ENCODE measurements at regions not wholly inside any gene's neighbourhood (a gene's known extent, or its start where the extent isn't known, plus 50 kb on each side); places are given as distances from the start of the nearest gene placed in this dataset.
"Not testable (repeated sequence)": the region's sequence is repeated elsewhere in the genome, so short reads cannot be mapped to it uniquely, and the experiment has no call there.

DNA sequence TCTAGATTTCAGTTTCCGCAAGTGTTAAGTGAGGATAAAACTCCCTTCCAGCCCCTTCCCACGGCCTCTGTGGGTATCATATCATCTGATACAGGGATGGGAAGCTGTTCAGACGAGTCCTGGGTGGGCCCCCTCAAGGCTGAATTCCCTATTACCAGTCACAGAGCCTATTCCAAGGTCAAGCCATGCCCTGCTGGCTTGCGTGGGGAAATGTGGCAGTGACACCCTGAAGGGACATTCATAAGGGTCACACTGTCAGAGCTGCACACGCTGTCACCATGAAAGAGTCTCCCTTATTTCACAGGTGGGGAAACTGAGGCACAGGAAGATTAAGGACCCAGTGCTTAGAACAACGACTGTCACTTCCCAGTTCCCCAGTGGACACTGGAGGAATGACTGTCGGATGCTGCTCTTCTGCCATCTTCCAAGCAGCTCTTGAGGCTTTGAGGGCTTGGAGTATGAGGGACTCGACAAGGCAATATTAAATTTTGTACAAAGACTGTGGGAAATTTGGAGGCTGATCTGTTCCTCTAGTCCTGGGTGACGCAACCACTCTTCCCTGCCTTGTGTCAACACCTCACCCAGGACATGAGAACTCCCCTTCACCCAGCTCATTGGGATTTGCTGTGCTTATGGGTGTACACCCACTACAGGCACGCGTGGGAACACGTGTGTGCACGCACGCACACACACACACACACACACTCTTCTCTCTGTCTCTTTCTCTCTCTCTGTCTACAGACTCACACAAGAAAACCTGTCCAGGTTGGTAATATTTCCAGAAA is 386.0 kb downstream of the RPS24 start:
- DNase-seq = no peak

DNA sequence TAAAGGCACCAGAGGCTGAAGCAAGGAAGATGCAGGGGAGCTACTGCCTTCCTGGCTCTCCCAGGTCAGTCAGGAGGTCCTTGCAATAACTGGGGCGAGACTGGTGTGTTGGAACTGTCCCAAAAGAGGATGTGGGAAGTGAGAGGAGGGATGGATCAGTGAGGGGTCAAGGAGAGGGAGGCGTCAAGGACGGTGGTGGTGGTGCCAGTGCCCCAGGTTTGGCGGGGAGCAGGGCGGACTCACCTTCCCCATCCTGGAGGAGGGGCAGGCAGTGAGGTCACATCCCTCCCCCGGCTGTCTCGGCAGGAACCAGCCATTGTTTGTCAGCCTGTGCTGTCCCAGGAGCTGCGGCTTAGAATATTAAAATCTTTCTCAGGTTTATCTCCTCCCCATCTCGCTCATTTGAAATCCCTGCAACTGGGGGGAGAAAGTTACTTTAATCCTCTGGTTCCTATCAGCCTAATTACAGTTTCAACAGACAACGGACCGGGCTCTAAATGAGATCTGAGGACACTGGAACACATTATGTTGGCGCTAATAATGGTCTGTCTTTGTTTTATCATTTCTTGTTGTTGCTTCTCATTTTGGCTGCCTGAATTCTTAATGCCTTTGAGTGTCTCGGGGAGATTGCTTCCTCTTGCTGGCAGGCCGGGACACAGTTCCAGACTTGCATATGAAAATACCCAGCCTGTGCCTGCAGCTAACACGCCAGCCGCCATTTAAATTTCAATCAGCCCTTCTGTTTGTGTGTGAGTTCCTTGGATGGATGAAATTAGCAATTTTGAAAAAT is 387.5 kb downstream of the RPS24 start:
- DNase-seq = no peak

DNA sequence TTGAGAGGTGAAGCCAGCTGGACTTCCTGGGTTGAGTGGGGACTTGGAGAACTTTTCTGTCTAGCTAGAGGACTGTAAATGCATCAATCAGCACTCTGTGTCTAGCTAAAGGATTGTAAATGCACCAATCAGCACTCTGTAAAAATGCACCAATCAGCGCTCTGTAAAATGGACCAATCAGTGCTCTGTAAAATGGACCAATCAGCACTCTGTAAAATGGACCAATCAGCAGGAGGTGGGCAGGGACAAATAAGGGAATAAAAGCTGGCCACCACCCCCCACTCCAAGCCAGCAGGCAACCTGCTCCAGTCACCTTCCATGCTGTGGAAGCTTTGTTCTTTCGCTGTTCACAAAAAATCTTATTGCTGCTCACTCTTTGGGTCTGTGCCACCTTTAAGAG is 390.4 kb downstream of the RPS24 start:
- DNase-seq = not testable (repeated sequence)

DNA sequence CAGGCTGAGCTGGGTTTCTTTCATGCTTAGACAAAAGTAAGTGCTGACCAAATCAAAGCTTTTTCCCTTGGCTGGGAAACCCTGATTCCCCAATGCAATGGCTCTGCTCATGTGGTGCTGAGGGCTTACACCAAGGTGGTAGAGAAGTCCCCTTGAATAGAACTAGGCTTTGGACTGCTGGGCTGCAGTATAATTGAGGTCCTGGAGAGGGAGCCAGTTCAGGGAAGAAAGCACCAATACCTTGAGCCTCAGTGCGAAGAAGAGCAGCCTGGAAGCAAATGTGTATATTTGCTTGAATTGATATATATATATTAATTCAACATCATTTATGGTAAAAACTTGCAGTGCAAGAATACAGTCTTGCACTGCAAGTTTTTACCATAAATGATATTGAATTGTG is 391.1 kb downstream of the RPS24 start:
- no peak for DNase-seq

DNA sequence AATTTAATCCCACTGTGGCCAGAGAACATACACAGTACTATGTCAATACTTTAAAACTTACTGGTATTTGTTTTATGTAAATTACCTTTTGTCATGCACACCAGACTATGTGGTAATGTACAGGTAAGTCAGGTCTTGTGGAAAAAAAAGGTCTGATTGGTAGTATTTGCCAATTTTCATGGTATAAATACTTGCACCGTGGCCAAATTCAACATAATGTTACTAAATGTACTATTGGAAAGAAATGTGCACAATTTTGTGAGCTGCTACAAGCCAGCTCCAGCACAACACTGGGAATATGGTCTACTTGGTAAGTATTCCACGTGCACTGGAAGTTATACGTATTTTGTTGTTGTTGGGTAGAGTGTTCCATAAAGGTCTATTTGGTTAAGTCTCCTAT is 392.5 kb downstream of the RPS24 start:
- DNase-seq = no peak

DNA sequence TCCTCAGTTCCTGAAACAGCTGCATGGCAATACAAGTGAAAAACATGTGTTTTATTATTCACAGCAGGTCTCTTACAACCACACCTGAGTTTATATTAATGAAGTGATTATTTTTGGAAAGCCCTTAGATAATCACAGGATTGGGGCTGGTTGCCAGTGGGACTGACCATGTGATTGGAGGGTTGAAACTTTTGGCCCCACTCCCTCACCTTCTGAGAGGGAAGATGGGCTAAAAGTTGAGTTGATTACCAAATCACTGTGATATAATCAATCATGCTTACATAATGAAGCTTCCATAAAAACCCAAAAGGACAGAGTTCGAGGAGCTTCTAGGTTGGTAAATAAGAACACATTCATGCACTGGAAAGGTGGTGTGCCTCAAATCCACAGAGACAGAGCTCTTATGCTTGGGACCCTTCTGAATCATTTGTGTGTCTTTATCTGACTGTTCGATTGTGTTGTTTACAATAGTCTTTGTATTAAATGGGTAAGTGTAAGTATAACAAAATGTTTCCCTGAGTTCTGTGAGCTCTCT is 393.9 kb downstream of the RPS24 start:
- no peak for DNase-seq

DNA sequence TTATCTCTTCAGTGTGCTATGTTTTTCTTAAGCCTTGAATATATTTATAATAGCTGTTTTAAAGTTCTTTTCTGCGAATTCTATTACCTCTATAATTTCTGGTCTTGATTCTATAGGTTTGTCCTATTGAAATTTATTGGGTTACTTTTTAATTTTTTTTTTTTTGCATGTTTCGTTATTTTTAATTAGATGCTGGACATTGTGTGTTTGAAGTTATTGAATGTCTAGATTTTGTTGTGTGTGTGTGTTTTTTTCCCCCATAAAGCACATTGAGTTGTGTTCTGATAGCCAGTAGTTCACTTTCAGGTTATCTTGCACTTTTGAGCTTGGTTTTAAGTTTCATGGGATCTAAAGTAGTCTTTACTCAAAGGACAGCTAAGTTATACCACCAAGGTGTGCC is 394.9 kb downstream of the RPS24 start:
- DNase-seq = no peak

DNA sequence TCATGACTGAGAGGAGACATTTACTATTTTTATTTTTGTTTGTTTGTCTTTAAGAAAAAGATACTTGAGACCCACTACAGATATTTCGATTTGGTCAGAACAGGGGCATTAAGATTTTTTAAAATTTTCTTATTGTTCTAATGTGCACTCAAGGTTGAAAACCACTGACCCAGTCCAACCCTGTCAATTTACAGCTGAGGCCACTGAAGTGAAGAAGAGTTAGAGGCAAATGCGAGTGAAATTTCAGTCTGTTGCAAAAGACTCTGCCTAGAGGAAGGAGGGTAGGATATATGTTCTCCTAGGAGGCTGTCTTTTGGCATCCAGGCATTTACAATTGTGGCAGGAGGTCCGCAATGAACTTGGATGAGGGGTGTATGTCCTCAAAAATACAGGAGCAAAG is 396.3 kb downstream of the RPS24 start:
- DNase-seq = no peak

DNA sequence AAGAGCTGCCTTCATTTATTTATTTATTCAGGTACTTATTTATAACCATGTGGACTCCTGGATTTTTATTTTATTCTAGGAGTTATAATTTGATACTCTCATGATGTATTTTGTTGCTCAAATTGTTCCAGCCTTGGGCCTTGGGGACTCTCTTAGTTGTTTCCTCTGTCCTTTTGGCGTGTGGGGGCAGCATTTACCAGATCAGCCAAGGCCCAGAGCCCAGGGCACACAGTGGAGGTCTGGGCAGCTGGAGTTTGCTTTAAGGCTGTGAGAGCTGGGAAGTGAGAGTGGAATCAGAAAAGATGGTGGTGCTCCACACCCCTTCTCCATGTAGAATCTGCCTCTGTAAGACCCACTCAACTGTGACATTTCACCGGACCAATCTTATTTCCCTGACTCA is 398.9 kb downstream of the RPS24 start:
- no peak for DNase-seq

DNA sequence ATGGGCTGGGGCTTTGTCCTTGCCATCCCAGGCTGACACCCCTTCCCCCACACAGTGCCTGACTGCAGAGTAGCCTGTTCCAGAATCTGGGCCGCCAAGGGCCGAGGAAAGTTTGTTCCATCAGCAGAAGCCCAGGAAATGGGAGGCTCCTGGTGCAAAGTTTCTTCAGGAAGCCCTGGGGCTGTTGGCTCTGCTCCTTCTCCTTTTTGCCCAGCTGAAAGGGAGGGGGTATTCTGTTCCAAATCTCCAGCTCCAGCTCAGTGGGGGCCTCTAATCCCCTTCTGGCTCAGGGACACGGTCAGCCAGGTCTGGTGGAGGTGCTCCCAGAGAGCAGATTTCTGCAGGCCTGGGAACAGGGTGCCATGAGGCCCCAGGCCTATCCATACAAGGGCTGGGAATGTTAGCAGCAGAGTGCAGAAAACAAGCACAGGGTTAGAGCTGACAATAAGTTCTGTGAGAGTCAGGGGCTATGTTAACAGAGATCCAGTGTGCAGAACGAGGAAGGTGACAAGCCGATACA is 399.5 kb downstream of the RPS24 start:
- no peak for DNase-seq

DNA sequence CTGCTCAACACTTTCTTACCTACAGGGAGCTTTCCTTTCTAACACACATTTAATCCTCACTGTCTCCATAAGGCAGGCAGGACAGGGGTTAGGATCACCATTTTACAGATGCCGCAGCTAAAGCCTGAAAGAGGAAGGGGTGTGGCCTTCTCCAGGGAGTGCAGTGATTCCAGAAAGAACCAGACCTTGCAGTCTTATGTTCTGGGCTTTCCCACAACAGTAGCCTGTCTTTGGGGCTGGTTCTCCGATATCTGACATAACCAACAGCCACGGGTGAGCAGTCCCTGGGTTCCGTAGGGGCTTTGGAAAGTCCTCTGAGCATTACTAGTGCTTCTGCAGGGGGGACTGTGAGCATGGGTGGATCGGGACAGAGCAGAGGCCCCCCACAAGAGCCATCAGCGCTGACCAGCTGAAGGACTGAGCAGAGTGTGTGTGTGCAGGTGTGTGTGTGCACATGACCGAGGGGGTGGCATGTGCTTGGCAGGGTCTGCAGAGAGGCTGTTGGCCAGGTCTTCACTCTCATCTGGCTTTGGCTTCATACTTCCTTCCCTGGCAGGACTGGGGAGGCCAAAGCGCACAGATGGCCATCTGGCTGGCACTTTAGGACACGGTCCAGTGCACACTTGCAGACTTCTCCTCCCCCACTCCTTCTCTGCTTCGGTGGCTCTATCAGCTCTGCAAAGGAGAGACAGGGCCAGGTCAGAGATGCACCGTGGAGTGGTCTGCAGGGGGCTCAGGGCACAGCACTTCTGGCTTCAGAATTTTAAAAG is 400.3 kb downstream of the RPS24 start:
- DNase-seq = no peak

DNA sequence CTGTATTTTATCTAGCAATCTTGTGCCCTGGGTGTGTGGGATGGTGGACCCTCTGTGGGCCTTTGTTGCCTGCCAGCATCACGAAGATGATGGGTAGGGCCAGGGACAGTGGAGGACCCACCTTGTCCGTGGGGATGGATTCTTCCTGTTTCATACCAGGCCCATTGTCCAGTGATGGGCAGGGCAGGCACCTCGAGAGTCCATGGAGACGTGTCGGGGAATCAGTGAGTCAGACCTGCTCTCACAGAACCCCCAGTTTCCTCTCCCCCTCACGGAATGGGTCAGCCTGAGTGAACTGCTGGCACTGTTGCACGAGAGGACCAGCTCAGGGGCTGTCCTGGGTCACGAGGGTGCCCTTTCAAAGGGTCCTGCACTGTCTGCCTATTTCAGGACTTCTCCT is 401.2 kb downstream of the RPS24 start:
- no peak for DNase-seq

DNA sequence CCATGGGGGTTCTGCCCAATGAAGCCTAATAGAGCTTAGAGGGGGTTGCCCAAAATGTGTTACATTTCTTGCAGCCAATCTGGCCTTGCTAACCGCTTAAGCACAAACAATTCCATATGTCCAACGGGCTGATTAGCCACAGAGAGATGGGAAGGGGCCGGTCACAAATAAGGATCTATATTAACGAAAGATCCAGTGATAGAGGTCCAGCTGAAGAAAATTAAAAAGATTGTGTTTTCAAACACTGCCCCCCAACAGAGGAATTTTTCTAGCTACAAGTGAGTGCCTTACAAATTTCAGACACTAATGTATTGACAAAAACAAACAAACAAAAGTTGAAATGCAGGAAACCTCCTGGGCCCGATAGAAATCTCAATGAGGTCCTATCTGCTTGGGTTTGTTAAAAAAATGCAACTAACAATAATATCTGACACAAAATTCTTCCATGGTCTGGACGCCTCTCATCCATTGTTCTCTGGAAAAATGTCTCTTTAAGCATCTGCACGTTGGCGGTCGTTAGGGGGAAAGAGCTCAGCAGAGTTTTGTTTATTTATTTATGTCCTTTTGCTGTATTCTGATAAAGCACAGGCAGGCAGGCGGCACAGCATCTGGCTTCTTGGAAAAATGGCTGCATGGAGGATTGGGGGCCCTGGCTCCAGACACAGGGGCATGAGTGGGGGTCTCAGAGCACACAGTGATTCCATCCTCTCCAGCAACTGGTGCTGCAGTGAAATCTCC is 402.0 kb downstream of the RPS24 start:
- no peak for DNase-seq

DNA sequence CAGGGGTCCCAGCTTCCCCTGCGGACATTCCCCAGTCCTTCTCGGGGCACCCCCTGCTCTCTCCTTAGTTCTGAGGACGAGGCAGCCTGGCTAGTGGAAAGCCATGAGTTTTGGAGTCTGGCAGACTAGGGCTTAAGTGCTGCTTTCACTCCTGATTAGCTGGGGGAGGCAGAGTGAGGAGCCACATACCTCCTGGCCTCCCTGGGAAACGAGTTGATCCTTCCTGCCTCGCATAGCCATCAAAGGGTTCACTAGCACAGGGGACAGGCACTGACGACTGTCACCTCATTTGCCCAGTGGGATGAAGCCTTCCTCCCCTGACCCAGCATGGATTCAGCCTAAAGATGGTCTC is 402.5 kb downstream of the RPS24 start:
- no peak for DNase-seq

DNA sequence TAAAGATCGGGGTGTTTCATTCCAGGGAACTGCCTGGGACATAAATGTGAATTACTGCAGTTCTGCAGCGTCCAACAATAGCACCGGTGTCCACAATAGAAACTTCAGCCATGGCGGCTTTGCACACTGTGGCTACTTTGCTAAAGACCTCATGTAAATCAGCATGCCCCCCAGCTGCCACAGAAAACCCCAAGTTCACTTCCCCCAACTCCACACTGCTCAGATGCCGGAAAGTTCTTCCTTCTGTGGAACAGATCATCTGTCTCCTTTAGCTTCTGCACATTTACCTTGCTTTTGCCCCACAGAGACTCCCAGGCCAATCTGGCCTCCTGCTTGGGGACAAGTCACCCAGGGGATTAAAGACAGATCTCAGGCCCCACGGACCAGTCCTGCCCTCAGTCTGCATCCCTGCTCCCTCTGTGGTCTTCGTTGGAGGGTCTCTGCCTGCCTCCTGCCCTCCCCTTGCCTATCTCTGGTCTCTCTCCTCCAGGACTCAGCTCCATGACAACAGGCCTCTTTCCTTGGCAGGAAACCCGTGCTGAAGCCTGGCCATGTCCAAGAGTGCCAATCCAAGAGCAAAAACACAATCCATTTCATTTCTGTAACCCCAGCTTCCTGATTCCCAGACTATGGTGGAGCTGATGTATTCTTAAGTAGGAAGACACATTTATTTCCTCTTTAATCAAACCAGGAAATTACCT is 403.2 kb downstream of the RPS24 start:
- no peak for DNase-seq

DNA sequence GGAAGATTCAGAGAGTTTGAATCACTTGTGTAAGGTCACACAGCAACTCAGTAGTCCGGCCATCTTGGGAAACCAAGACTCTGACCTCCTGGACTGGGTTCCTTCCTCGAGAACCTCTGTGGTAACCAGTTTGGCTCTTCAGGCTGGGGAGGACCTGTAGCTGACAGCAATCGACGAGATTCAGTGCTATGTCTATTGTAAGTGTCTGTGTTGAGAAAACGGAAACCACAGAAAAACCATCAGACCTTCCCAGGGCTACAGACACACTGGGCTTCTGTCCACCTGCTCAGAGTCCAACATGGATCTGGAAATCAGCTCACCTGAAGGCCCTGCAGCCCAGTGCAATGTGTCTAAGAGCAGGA is 403.7 kb downstream of the RPS24 start:
- no peak for DNase-seq

DNA sequence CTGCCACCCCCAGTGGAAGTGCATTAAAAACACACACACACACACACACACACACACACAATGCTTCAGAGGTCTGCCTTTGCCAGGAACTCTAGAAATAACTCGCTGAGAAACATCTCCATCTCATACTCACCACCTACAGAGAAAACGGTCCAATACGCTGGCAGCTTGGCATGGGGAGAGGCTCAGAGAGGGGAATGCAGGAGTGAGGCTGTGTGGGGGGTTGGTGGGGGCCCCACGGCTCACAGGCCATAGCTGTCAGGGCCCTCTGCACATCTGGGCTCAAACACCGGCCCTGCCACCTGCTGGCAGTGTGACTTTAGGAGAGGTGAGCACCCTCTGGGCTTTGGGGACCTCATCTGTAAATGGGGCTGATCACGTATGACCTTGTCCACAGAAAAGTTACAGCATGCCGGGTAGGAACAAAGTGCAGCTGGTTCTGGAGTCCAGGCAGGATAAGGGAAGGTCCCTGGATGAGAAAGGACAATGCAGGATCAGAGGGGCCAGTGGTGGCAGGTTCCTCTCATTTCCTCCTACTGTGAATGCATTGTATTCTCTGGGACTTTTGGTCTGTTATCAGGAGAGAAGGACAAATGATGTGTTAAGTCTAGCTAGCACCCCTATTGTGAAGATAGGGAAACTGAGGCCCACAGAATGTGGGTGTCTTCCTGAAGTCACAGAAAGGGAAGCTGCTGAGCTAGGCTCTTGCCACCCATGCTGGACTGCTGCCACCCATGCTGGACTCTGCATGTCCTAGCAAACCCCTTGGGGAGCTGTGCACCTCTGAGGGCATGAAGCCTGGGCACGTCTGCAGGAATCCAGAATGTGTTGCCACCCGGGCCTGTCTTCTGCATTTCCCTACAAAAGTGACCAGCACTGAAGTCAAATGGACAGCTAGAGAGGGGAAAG is 404.6 kb downstream of the RPS24 start:
- DNase-seq = no peak

DNA sequence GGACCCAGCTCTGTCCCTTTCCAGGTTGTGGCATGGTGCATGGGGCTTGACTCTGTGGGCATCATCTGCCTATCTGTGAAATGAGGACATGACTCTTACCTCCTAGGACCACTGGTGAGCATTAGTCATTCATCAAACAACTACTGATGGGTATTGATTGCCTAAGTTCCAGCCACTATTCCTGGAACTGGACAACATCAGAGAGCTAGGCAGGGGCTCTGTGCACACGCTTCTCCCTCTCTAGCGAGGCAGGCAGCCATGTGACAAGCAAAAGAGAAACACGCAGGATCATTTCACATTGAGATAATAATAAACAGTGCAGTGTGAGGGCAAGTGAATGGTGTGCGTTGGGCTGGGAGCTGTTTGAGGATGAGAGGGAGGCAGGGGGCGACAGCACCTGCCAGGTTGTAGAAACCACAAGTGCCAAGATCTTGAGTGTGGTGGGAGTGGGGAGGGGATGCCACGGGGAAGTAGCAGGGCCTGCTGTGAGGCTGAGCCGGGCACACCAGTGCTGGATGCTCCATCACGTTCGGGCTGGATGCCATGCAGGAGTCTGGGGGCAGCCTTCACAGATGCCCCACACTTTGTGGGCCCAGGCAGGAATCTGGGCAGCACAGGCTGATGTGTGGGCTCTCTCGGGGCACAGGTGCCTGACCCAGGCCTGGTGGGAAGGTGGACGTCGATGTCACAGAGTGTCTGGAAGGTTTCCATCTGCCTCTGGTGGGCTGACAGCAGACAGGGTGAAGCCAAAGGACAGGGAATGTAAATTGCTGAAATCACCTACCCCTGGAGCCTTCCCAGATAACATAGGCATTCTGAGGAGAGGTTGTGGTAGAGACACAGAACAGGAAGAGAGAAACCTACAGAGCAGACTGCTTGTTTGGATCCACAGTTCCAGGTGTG is 405.5 kb downstream of the RPS24 start:
- DNase-seq = no peak

DNA sequence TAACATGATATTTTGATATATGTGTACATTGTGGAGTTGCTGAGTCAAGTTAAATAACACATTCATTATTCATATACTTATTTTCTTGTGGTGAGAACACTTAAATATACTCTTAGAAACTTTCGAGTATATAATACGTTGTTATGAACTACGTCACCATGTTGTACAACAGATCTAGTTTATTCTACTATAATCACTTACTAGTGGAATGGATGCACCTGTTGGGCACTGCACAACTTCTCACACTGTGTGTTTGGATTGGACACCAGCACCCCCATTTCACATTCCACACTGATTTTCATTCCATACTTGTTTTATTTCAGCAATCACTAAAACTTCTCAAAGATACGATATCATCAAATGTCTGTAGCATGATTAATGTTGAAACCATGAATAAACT is 407.3 kb downstream of the RPS24 start:
- no peak for DNase-seq

DNA sequence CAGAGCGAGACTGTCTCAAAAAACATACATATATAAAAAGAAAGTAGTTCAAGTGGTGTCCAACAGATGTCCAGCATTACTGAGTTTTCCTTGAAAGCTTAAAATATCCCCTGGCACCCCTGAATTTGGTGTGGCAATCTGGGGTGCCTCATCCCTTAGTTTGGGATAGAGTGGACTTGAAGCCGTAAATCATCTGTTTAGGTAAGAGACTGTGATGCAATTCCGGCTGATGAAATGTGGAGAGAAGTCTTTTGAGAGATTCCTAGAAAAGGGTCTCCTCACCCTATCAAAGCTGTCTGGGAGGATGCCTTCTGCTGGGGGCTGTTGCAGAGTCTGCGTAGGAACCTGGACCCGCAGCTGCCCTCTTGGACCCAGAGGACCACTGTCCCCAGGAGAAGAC is 408.0 kb downstream of the RPS24 start:
- no peak for DNase-seq
